NK-92 (cell line): ENCODE measurements at regions not wholly inside any gene's neighbourhood (a gene's known extent, or its start where the extent isn't known, plus 50 kb on each side); places are given as distances from the start of the nearest gene placed in this dataset.
"Not testable (repeated sequence)": the region's sequence is repeated elsewhere in the genome, so short reads cannot be mapped to it uniquely, and the experiment has no call there.

Experiments
- DNase-seq: peaks from one replicate; lab custom pipeline; 2025; ENCODE audit not compliant: unreplicated experiment; lab: John Stamatoyannopoulos, UW

DNA sequence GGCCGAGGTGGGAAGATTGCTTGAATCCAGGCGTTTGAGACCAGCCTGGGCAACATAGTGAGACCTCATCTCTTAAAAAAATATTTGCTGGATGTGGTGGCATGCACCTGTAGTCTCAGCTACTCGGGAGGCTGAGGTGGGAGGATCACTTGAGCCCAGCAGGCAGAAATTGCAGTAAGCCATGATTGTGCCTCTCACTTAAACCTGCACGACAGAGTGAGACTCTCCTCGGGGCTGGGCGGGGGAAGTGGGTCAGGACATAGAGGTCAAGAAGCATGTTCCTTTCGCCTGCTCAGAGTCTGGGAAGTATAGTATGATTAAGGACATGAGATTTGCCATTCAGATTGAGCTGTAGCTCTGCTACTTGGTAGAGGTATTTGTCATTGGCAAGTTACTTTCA, 52.3 kb downstream of the SEPTIN7 start:
- DNase-seq = not testable (repeated sequence)

DNA sequence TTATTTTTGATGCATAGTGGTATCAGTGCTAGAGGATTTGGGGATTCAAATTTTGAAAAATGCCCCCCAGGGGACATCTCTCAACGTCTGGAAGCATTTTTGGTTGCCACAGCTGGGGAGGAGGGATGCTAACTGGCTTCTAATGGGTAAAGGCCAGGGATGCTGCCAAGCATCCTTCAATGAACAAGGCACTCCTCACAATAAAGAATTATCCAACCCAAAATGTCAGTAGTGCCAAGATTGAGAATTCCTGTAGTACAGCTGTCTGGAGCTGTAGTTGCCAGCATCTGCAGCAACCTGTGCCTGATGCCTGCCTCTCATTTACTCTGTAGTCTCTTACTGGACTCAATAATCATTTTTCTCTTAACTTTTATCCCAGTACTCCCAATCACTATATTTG, 53.5 kb downstream of the SEPTIN7 start:
- DNase-seq = no peak

DNA sequence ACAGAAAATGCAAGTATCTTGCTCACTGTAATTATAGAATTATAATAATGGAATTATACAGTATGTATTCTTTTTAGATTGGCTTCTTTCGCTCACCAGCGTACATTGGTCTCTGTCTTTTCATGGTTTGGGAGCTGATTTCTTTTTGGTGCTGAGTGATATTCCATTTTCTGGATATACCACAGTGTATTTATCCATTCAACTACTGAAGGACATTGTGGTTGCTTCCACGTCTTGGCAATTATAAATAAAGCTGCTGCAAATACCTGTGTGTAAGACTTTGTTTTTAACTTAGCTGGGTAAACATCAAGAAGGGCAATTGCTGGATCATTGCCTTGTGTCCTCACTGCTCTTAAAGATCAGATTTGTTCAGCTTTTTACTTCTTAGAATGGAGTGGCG, 55.3 kb downstream of the SEPTIN7 start:
- no peak for DNase-seq

DNA sequence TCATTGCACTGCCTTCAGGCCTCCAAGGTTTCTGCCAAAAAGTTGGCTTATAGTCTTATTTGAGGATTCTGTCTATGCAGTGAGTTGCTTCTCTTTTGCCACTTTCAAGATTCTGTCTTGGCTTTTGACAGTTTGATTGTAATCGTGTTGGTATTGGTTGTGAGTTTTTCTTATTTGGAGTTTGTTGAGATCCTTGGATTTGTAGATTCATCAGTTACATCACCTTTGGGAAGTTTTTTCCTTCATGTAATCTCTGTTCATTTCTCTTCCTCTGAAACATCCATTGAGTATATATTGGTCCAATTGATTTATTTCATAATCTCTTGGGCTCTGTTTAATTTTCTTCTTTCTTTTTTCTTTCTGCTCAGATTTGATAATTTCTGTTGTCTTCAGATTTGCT, 59.8 kb downstream of the SEPTIN7 start:
- no peak for DNase-seq

DNA sequence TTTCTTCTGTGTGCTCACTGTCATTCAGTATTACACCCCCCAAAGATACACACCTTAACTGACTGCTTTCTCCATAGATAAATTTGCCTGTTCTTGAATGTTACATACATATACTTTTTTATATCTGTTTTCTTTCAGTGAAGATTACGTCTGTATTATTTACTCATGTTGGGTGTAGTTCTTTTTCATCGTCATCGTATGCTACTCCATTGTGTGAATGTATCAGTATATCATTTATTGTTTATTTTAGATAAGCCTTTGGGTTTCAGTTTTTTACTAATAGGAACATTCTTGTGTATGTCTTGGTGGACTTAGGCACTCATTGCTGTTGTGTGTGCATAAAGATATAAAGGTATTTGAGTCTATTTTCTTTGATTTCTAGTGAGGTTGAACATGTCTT, 64.4 kb downstream of the SEPTIN7 start:
- no peak for DNase-seq

DNA sequence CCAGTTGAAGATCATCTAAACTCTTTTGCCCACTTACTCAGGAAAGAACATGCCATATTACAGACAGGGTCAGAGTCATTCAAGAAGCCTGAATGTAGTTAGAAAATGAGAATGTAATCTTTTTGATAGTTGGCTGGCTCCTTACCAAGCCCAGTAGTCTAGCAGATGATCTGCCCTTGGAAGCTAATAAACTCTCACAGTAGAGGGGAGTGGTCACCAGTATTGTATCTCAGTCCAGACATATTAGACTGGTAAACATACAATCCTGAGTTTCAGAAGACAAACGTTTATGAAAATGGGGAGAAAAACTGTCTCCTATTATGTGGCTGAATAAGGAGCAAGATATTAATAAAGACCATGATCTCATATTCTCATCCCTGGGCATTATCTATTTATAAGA, 65.3 kb downstream of the SEPTIN7 start:
- DNase-seq = no peak

DNA sequence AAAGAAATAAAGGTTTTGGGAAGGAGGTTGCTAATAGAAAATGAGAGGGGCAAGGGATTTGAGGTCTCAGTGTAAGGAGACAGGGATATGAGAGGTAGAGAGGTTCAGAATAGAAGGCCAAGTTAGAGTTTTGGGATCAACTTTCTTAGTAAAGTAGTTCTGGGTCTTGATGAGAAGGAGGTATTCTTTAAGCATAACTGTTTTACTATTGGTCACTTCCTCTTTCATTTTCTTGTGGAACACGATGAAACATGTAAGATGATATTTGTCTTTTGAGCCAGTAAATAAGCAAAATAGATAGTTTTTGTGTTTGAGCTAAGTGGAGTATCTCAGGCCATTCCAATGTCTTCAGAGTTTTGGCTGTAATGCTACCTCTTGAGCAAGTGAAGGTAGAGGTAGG, 68.3 kb downstream of the SEPTIN7 start:
- DNase-seq = not testable (repeated sequence)

DNA sequence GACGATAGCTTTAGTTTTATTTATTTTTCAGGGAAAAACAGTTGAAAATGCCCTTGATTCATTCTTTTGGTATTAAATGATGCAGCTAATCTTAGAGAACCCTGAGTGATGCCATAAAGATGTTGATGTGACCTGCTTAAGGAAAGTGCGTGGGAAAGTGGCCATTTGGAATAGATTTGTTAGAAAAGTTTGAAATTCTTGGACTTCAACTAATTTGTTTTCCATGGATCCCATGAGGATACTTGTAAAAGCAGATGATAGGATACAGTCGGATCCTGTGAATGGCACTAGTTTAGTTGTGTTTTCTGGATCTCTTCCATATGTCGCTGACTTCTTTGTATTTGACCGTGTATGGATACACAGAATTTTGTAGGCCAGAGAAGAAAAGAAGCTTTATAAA, 69.0 kb downstream of the SEPTIN7 start:
- DNase-seq = no peak

DNA sequence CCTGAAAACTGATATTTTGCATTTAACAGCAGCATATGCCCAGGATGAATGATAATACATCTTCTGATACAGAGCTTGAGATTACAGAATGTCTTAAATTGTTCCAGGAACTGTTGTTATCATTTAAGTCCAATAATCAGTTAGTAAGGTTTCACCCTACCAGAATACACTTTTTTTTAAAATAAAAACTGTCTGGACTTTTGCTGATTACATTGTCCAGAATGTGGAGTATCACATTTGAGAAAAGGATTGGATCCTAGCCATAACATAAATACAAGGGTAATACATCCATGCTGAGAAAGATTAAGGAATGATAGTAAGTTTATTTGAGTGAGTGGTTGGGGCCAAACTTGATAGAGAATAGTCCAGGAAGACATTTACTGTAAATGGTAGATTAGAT, 71.0 kb downstream of the SEPTIN7 start:
- DNase-seq = no peak

DNA sequence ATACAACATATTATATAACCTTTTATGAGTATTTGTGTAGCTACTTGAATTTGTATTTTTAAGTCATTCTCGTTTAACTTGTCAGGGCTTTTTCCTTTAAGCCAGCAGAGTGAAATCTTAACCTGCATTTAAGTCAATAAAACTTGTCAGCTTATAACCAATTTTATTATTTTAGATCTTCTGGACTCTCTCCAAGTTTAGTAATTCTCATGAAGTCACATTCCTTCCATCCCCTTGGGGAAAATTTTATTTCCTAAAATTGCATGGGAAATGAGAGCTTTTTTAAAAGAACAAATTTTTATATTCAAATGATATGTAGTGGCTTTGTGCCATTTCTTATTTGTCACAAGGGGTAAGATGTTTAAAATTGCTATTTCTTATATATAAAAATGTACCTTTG, 74.0 kb downstream of the SEPTIN7 start:
- DNase-seq = no peak

DNA sequence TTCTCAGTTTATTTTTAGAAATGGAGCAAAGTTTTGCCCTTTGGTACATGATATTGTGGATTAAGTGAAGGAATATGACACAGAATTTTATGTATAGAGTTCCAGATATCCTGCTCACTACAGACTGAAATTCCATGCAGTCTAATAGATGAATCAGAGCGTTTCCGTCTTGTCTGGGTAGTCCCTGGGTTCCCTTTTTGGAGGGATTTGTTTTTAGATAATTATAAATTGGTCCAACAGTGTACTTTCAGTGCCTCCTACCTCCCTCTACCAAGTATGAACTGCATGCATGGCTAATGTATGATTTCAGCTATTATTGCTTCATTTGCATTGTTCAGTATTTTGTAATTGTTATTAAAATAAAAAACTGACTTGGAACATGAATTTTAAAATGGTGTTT, 74.4 kb downstream of the SEPTIN7 start:
- DNase-seq = no peak

DNA sequence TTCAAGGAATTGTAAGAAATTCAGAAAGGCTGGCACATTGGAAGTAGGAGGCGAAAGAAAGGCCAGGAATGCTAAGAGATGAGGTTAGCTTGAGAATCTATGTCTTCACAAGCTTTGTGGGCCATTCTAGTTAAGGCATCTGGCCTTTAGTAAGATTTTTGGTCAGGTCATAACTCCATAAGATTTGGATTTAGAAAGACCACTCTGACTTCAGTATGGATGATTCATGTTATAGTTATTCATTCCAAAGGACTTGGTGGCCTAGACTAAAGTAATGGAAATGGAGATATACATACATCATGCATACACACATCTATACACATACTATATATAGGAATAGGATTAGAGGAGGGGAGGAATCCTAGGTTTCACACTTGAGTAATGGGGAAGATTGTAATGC, 77.5 kb downstream of the SEPTIN7 start:
- no peak for DNase-seq

DNA sequence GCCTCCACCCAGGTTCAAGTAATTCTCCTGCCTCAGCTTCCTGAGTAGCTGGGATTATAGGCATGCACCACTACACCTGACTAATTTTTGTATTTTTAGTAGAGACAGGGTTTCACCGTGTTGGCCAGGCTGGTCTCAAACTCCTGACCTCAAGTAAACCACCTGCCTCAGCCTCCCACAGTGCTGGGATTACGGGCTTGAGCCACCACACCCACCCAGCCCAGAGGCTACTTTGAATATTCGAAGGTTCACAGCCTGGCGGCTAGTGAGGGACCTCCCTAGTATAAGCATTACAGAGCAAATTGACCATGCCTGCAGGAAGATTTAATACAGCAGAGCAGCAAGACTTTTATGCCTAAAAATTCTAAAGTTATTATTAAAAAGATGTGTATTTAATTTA, 86.6 kb downstream of the SEPTIN7 start:
- not testable (repeated sequence) for DNase-seq

DNA sequence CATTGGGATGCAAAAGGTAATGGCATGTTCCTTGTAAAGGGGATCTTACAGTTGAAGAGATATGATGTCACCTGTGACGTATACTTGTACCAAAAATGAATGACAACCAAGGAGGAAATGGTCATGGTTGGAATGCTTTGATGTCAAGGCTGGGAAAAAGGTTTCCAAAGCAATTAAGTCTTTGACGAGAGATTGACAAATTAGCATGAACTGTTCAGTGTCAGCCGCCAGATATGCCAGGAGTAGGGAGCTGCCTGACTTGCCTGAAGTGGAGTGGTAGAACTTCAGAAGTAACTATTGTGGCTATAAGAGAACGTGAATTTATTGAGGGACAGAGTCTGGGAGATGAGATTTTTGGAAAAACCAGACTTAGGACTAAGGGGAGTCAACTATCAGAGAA, 88.1 kb downstream of the SEPTIN7 start:
- no peak for DNase-seq

DNA sequence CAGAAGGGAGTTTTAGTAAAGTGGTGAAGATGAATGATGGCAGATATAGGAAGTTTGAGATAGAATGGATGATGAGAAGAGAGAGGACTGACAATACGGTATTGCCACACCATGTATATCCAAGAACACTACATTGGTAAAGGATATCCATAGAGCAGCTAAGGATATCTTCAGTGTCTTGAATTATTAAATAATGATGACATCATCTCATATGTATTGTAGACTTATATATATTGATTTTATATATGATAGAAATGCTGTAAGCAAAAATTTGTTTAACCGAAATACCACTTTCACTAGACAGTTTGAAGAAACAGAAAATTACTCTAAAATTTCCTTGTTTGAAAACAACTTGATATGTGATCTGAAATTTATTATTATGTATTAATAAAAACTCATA, 89.0 kb downstream of the SEPTIN7 start:
- DNase-seq = no peak

DNA sequence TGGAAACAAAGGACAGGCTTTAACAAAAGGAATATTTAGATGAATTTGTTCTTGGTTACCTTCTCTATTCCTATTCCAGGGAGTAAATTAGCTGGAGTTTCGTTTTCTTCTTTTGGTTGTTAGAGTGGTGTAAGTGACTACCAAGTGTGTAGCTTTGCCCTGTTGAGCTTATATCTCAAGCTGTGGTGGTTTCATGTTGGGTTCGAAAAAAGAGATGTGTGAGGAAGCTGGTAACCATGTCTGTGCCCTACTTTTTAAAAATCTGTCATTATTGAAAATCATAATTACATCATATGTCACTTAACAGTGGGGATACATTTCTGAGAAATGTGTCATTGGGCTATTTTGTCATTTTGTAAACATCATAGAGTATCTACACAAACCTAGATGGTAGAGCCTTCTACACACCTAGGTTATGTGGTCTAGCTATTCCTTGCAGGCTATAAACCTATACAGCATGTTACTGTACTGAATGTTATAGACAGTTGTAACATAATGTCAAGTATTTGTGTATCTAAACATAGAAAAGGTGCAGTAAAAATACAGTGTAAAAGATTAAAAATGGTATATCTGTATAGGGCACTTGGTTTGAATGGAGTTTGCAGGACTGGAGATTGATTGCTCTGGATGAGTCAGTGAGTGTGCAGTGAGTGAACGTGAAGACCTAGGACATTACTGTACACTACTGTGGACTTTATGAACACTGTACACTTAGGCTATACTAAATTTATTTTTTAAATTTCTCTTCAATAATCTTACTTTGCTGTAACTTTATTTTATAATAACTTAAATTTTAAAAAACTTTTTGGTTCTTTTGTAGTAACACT, 90.4 kb downstream of the SEPTIN7 start:
- no peak for DNase-seq

DNA sequence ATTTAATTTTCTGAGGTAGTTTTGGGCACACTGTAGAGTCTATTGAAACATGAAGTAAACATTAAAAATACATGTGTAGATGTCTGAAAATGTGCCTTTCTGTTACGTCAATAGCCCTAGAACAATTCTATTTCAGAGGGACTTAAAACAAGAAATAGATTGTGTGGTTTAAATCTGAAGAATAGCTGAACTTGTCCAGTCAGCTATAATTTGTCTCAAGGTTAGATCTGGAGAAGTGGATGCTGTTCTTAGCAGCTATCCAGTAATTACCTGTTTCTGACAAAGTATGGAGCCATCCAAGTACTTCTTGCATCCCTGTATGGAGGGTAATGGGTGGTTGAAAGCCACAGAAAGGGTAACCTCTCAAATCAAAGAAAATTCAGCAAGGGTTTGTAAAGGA, 92.8 kb downstream of the SEPTIN7 start:
- no peak for DNase-seq

DNA sequence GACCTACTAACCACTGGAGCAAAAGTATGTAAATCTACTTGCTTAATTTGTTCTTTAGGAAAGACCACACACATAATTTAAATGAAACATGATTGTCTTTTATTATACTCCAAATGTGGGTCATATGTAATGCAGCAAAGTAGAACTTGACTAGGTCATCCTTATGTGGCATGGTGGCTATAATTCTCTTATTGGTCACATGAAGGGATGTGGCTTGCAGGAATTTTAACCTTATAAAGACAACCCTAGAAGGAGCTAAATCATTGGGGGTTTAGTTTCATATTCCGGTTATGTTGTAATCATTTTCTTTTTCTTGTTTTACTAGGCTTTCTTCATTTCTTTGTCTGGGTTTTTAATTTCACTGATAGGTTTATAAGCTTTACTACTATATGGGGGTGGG, 93.9 kb downstream of the SEPTIN7 start:
- no peak for DNase-seq

DNA sequence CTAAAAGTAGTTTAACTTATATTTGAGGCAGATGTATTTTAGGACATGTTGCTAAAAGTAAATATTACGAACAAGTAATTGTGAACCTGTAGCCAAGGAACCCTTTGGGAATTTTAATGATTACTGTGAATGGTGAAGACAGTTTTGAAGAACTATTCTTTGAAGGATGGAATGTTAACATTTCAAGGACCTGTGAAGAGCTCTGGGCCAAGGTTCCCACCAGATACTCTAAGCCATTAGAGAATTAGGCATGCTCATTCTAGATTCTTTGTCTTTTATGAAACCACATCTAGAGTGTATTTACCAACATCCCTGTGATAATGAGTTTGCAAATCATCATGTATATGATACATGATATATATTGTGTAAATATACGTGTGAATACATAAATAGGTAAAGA, 99.8 kb downstream of the SEPTIN7 start:
- DNase-seq = no peak

DNA sequence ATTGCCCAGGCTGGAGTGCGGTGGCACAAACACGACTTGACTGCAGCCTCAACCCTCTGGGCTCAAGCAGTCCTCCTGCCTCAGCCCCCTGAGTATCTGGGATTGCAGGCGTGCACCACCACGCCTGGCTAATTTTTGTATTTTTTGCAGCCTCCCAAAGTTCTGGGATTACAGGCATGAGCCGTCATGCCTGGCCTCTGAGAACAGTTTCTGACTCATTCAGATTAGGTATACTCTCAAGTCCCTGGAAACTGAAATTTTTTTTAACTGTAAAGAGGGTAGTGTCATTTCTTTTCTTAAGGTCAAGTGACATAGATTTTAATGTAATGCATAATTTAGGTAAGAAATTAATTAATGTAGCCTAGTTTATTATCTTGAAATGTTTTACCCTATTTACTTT, 104.7 kb downstream of the SEPTIN7 start:
- DNase-seq = no peak

DNA sequence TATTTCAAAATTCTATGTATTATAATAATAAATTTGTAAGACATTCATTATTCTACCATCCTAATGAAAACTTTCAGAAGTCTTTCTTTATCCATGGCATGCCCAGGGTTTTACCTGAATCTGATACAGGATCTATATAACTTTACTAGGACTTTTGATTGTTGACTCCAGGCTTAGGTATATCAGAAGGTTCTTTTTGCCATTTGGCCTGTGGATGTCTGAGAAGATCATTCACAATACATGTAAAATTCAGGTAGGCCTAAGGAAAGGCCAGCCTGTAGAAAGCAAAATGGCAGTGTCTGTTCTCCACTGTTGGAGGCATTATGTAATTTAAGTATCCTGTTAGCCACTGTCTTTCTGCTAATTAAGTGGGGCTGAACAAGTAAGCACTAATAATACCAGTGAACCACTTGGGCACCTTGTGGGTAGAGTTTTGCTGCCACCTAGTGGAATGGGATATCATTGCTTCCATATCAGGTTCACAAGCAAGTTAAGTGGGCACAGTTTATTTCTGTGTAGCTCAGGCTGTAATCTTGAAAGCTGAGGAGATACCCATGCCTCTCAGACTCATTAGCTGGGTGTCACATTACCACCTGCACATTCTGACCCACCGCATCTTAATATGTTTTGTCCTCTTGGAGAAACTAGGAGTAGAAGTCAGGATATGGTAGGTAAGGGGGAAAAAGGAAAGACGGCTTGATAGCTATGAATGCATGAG, 105.5 kb downstream of the SEPTIN7 start:
- DNase-seq = peak; percentile 1

DNA sequence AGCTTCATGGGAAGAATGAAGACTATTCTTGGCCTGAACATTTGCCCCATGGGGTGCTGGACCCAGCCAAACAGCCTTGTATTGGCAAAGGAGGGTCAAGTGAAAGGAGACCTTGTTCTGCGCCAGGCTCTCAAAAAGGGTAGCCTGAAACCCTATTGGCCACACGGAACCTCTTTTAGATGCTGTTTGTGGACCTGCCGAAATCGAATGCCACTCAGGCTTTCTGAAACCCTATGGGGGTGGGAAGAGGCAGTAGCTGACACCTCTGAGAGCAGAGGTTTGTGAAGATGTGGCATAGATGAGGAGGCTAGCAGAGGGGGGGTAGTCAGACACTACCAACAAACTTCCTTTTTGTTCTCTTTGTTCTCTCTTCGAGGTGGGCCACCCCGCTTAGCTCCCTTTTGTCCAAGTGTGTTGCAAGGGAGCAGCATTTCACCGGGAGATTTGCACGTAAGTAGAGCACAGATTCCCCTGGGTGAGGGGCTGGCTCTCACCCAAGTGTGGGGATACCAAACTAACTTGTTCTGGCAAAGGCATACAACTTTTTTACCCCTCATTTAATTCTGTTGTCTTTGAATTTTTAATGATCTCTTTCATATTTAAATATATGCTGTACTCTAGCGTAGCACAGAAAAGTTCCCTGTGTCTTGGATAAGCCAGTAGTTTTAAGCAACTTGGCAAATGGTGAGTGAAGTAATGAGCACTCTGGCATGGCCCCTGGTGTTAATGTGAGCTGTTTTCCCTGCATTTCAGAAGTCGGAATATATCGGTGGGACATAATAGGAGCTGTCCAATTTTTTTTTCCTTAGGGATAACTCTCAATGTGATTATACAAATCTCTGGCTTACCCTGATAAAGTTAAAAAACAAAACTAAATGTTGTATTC, 107.7 kb downstream of the SEPTIN7 start:
- no peak for DNase-seq
